ENCODE measurements at regions not wholly inside any gene's neighbourhood (a gene's known extent, or its start where the extent isn't known, plus 50 kb on each side); places are given as distances from the start of the nearest gene placed in this dataset.

- DNase-seq = no peak
- TF ChIP-seq CTCF (IDR thresholded peaks at IDR 0.05) = no peak
- no peaks in the 10 kb centered on the region for H3K4me1 ChIP-seq
- H3K27me3 ChIP-seq = no peaks in the 10 kb centered on the region
- H3K9me3 ChIP-seq = peaks cover 0 to 8% (median 0%) of the 10 kb centered on the region in 11 donors
- H3K4me3 ChIP-seq = no peak overlapping the region
- intact Hi-C loops (cut with DNase I) = no loop called here
- H3K27ac ChIP-seq = no peak overlapping the region
- H3K36me3 ChIP-seq = no peaks in the 10 kb centered on the region
- no peak for ATAC-seq
Observed at GRCh38 chr4:12978310-12978709, 505.8 kb downstream of the RAB28 start.

GRCh38 chr4:12975511-12975910 lies 508.6 kb downstream of the RAB28 start:
- H3K9me3 ChIP-seq = peaks cover 0 to 1% (median 0%) of the 10 kb centered on the region in 11 donors
- H3K4me1 ChIP-seq = no peaks in the 10 kb centered on the region
- no peak overlapping the region for H3K4me3 ChIP-seq
- intact Hi-C loops (cut with DNase I) = no loop called here
- WGBS, 2 donors = 86 to 87% methylated on average over 3 of the region's 3 CpGs
- DNase-seq (no peak), ATAC-seq (no peak)
- H3K27ac ChIP-seq = no peak overlapping the region
- no peak for TF ChIP-seq CTCF (IDR thresholded peaks at IDR 0.05)
- H3K36me3 ChIP-seq = no peaks in the 10 kb centered on the region
- H3K27me3 ChIP-seq = no peaks in the 10 kb centered on the region

- no peak overlapping the region for H3K4me3 ChIP-seq
- no peaks in the 10 kb centered on the region for H3K27me3 ChIP-seq
- H3K4me1 ChIP-seq = no peaks in the 10 kb centered on the region
- ATAC-seq = no peak
- H3K9me3 ChIP-seq = no peaks in the 10 kb centered on the region
- WGBS, 2 donors = 82 to 84% methylated on average over 2 of the region's 2 CpGs
- no peaks in the 10 kb centered on the region for H3K36me3 ChIP-seq
- no peak overlapping the region for H3K27ac ChIP-seq
- no peak for TF ChIP-seq CTCF (IDR thresholded peaks at IDR 0.05)
- intact Hi-C loops (cut with DNase I) = no loop called here
- no peak for DNase-seq
Observed at GRCh38 chr4:12973522-12973921, 510.6 kb downstream of the RAB28 start.

- ATAC-seq = no peak
- intact Hi-C loops (cut with DNase I) = no loop called here
- no peaks in the 10 kb centered on the region for H3K36me3 ChIP-seq
- TF ChIP-seq CTCF (IDR thresholded peaks at IDR 0.05) = no peak
- no peak overlapping the region for H3K4me3 ChIP-seq
- H3K4me1 ChIP-seq = no peaks in the 10 kb centered on the region
- H3K27me3 ChIP-seq = no peaks in the 10 kb centered on the region
- H3K27ac ChIP-seq = no peak overlapping the region
- no peaks in the 10 kb centered on the region for H3K9me3 ChIP-seq
- no peak for DNase-seq
- WGBS, 2 donors = 70% methylated on average over 4 of the region's 4 CpGs
Observed at GRCh38 chr4:12968345-12968744, 515.8 kb downstream of the RAB28 start.

- TF ChIP-seq CTCF (IDR thresholded peaks at IDR 0.05) = no peak
- Histone ChIP-seq H3K36me3 (no peaks in the 10 kb centered on the region), H3K9me3 (no peaks in the 10 kb centered on the region), H3K27ac (no peak overlapping the region), H3K27me3 (no peaks in the 10 kb centered on the region), H3K4me3 (no peak overlapping the region), H3K4me1 (no peaks in the 10 kb centered on the region)
- WGBS, 2 donors = 69 to 79% methylated on average over 5 of the region's 5 CpGs
- ATAC-seq = no peak
- no peak for DNase-seq
- intact Hi-C loops (cut with DNase I) = no loop called here
Observed at GRCh38 chr4:12966726-12967125, 517.4 kb downstream of the RAB28 start.
